DOHH2 (cell line): ENCODE measurements at regions not wholly inside any gene's neighbourhood (a gene's known extent, or its start where the extent isn't known, plus 50 kb on each side); places are given as distances from the start of the nearest gene placed in this dataset.

Experiments
- H3F3A ChIP-seq: fragments of 200-600 bp; sonication (generic), shearing (Covaris generic); 2 replicates; pipeline ENCODE4 v1.6.0; 2016; ENCODE audit warnings: antibody characterized with exemption, mild to moderate bottlenecking; ENCODE audit not compliant: control insufficient read depth, insufficient read depth
- H3K27ac ChIP-seq: fragments of 200-600 bp; sonication (generic); 2 replicates; pipeline ENCODE4 v1.5.1; 2014; ENCODE audit warnings: low read depth, mild to moderate bottlenecking, low read length, moderate library complexity
- H3K27me3 ChIP-seq: fragments of 200-600 bp; sonication (generic); 2 replicates; pipeline ENCODE4 v1.6.1; 2014; ENCODE audit warnings: mild to moderate bottlenecking, low read length, mixed read lengths; ENCODE audit not compliant: control insufficient read depth
- H3K36me3 ChIP-seq: fragments of 200-600 bp; sonication (generic); 2 replicates; pipeline ENCODE4 v1.6.1; 2014; ENCODE audit warnings: mild to moderate bottlenecking, low read length, moderate library complexity, mixed read lengths; ENCODE audit not compliant: control insufficient read depth
- H3K4me1 ChIP-seq: fragments of 200-600 bp; sonication (generic); 2 replicates; pipeline ENCODE4 v1.6.1; 2014; ENCODE audit warnings: mild to moderate bottlenecking, low read length, mixed read lengths; ENCODE audit not compliant: control insufficient read depth
- H3K4me2 ChIP-seq: fragments of 200-600 bp; sonication (generic); 2 replicates; pipeline ENCODE4 v1.6.0; 2014; ENCODE audit warnings: mild to moderate bottlenecking, low read length, moderate library complexity
- H3K4me3 ChIP-seq: fragments of 200-600 bp; sonication (generic); 2 replicates; pipeline ENCODE4 v1.5.1; 2014; ENCODE audit warnings: mild to moderate bottlenecking, low read length, mixed read lengths
- H3K79me2 ChIP-seq: fragments of 200-600 bp; sonication (generic); 2 replicates; pipeline ENCODE4 v1.6.1; 2014; ENCODE audit warnings: mild to moderate bottlenecking, low read length, mixed read lengths; ENCODE audit not compliant: control insufficient read depth
- H3K9me2 ChIP-seq: fragments of 200-600 bp; sonication (generic); replicated peaks from 2 replicates; pipeline ENCODE4 v1.6.1; 2014; ENCODE audit warnings: mild to moderate bottlenecking, low read length, mixed read lengths; ENCODE audit not compliant: control insufficient read depth
- H3K9me3 ChIP-seq: fragments of 200-600 bp; sonication (generic); 2 replicates; pipeline ENCODE4 v1.6.1; 2014; ENCODE audit warnings: antibody characterized with exemption, low read length, mixed read lengths; ENCODE audit not compliant: control insufficient read depth, insufficient read depth
- H4K20me1 ChIP-seq: fragments of 200-600 bp; sonication (generic); 2 replicates; pipeline ENCODE4 v1.6.0; 2014; ENCODE audit warnings: low read depth, mild to moderate bottlenecking, antibody characterized with exemption, low read length, moderate library complexity; ENCODE audit not compliant: control insufficient read depth, insufficient read depth
- CTCF ChIP-seq: fragments of 200-600 bp; sonication (generic); IDR thresholded peaks from one replicate; pipeline ENCODE4 v1.5.1; 2014; ENCODE audit warnings: antibody characterized with exemption, mild to moderate bottlenecking, low read depth, low read length; ENCODE audit not compliant: poor library complexity, severe bottlenecking
- EZH2phosphoT487 ChIP-seq: fragments of 200-600 bp; sonication (generic); IDR thresholded peaks from 2 replicates; pipeline ENCODE4 v1.6.1; 2017; ENCODE audit warnings: borderline replicate concordance, mild to moderate bottlenecking, antibody characterized with exemption, low read length, moderate library complexity, mixed read lengths

DNA sequence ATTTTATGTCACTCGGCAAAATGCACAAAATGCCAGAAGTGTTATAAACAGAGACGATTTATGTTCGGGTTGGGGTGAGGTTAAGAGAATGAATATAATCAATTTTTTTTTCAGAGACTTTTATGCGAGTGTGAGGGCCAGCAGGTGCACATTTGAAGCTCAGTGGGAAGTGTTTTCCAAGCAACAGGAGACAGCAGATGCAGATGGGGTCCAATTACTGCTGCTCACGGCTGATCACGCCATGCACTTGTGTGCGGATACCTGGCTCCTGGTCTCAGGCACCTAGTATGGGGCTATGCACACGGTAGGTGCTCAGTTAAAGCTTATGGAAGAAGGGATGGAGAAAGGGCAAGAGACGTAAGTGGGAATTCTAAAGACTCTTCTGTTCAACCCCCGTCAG is 249.1 kb downstream of the MIAT start:
- H3K4me1 ChIP-seq = peaks cover 4% of the 10 kb centered on the region; the same call in 1 of the 2 replicates
- no peaks in the 10 kb centered on the region for H3K9me3 ChIP-seq
- H3K79me2 ChIP-seq = no peaks in the 10 kb centered on the region
- H3K4me2 ChIP-seq = no peak overlapping the region
- no peak overlapping the region for H3K4me3 ChIP-seq
- H3K27ac ChIP-seq = no peak overlapping the region
- no peaks in the 10 kb centered on the region for H3F3A ChIP-seq
- H4K20me1 ChIP-seq = no peaks in the 10 kb centered on the region
- no peaks in the 10 kb centered on the region for H3K36me3 ChIP-seq
- H3K9me2 ChIP-seq = no peaks in the 10 kb centered on the region
- TF ChIP-seq CTCF = no peak
- no peak for TF ChIP-seq EZH2phosphoT487
- H3K27me3 ChIP-seq = peaks cover 21% of the 10 kb centered on the region

GRCh38 chr22:26907366-26907765 is 250.0 kb downstream of the MIAT start:
- Histone ChIP-seq H3K9me3 (no peaks in the 10 kb centered on the region), H4K20me1 (no peaks in the 10 kb centered on the region), H3K79me2 (no peaks in the 10 kb centered on the region), H3K27ac (no peak overlapping the region), H3K27me3 (peaks cover 23% of the 10 kb centered on the region), H3K4me2 (no peak overlapping the region), H3K36me3 (no peaks in the 10 kb centered on the region), H3K4me1 (peaks cover 4% of the 10 kb centered on the region; the same call in 1 of the 2 replicates), H3K4me3 (no peak overlapping the region), H3F3A (no peaks in the 10 kb centered on the region), H3K9me2 (no peaks in the 10 kb centered on the region)
- no peak for TF ChIP-seq CTCF
- TF ChIP-seq EZH2phosphoT487 = no peak

GRCh38 chr22:26910845-26911244 is 253.5 kb downstream of the MIAT start:
- no peaks in the 10 kb centered on the region for H3K9me3 ChIP-seq
- H3K27me3 ChIP-seq = peaks cover 5% of the 10 kb centered on the region
- H3K4me1 ChIP-seq = no peaks in the 10 kb centered on the region
- H3K9me2 ChIP-seq = no peaks in the 10 kb centered on the region
- H3K36me3 ChIP-seq = no peaks in the 10 kb centered on the region
- H3K4me2 ChIP-seq = no peak overlapping the region
- TF ChIP-seq CTCF (no peak), EZH2phosphoT487 (no peak)
- no peaks in the 10 kb centered on the region for H4K20me1 ChIP-seq
- no peak overlapping the region for H3K4me3 ChIP-seq
- H3K27ac ChIP-seq = no peak overlapping the region
- no peaks in the 10 kb centered on the region for H3K79me2 ChIP-seq
- H3F3A ChIP-seq = no peaks in the 10 kb centered on the region
